Smooth muscle cell (in vitro differentiated cells): ENCODE measurements at regions not wholly inside any gene's neighbourhood (a gene's known extent, or its start where the extent isn't known, plus 50 kb on each side); places are given as distances from the start of the nearest gene placed in this dataset.

Source experiments
- DNase-seq: peaks from one replicate; lab custom pipeline; 2025; ENCODE audit not compliant: unreplicated experiment; lab: John Stamatoyannopoulos, UW
- H2AFZ ChIP-seq: fragments of 200-600 bp; sonication (generic); 2 replicates; pipeline ENCODE4 v1.6.0; 2016; ENCODE audit warnings: antibody characterized with exemption, low read depth, mild to moderate bottlenecking
- H3F3A ChIP-seq: fragments of 200-600 bp; sonication (generic); 2 replicates; pipeline ENCODE4 v1.6.0; 2017; ENCODE audit warnings: antibody characterized with exemption, low read depth
- H3K27ac ChIP-seq: fragments of 200-600 bp; sonication (generic); 2 replicates; pipeline ENCODE4 v1.5.1; 2016; ENCODE audit warnings: low read depth, mild to moderate bottlenecking
- H3K27me3 ChIP-seq: fragments of 200-600 bp; sonication (generic); 2 replicates; pipeline ENCODE4 v1.6.1; 2016; ENCODE audit warnings: low read depth, mild to moderate bottlenecking
- H3K36me3 ChIP-seq: fragments of 200-600 bp; sonication (generic); 2 replicates; pipeline ENCODE4 v1.5.1; 2016; ENCODE audit warnings: low read depth
- H3K4me1 ChIP-seq: fragments of 200-600 bp; sonication (generic); 2 replicates; pipeline ENCODE4 v1.5.1; 2016; ENCODE audit warnings: low read depth
- H3K4me2 ChIP-seq: fragments of 200-600 bp; sonication (generic); 2 replicates; pipeline ENCODE4 v1.6.0; 2016; ENCODE audit warnings: mild to moderate bottlenecking
- H3K4me3 ChIP-seq: fragments of 200-600 bp; sonication (generic); 2 replicates; pipeline ENCODE4 v1.5.1; 2016; ENCODE audit warnings: mild to moderate bottlenecking
- H3K79me2 ChIP-seq: fragments of 200-600 bp; sonication (generic); 2 replicates; pipeline ENCODE4 v1.6.0; 2016; ENCODE audit warnings: low read depth, mild to moderate bottlenecking
- H3K9ac ChIP-seq: fragments of 200-600 bp; sonication (generic); 2 replicates; pipeline ENCODE4 v1.6.0; 2016; ENCODE audit warnings: low read depth
- H3K9me3 ChIP-seq: fragments of 200-600 bp; sonication (generic); replicated peaks from 2 replicates; pipeline ENCODE4 v1.5.1; 2016; ENCODE audit warnings: low read depth
- H4K20me1 ChIP-seq: fragments of 200-600 bp; sonication (generic); 2 replicates; pipeline ENCODE4 v1.6.0; 2016; ENCODE audit warnings: low read depth
- WGBS: methylation state at CpG from one replicate; pipeline ENCODE4 v1.1.7; 2016; ENCODE audit warnings: low lambda C conversion rate; 5-methylcytosine and 5-hydroxymethylcytosine counted together
- TF ChIP-seq, protein P1 (sequence below): fragments of 200-600 bp; sonication (generic); IDR thresholded peaks from 2 replicates; pipeline ENCODE4 v1.5.1; 2017; ENCODE audit warnings: borderline replicate concordance, mild to moderate bottlenecking, antibody characterized with exemption; ENCODE audit not compliant: insufficient read depth, poor library complexity, severe bottlenecking

- Histone ChIP-seq H3K9me3 (no peaks in the 10 kb centered on the region), H3K27me3 (no peaks in the 10 kb centered on the region), H3K36me3 (no peaks in the 10 kb centered on the region), H3K4me3 (no peak overlapping the region), H3K9ac (no peak overlapping the region), H3K4me1 (no peaks in the 10 kb centered on the region), H2AFZ (no peak overlapping the region), H3K4me2 (no peak overlapping the region), H3K79me2 (no peaks in the 10 kb centered on the region), H4K20me1 (no peaks in the 10 kb centered on the region), H3F3A (no peaks in the 10 kb centered on the region), H3K27ac (no peak overlapping the region)
- no peak for DNase-seq
- TF ChIP-seq, protein P1, sequence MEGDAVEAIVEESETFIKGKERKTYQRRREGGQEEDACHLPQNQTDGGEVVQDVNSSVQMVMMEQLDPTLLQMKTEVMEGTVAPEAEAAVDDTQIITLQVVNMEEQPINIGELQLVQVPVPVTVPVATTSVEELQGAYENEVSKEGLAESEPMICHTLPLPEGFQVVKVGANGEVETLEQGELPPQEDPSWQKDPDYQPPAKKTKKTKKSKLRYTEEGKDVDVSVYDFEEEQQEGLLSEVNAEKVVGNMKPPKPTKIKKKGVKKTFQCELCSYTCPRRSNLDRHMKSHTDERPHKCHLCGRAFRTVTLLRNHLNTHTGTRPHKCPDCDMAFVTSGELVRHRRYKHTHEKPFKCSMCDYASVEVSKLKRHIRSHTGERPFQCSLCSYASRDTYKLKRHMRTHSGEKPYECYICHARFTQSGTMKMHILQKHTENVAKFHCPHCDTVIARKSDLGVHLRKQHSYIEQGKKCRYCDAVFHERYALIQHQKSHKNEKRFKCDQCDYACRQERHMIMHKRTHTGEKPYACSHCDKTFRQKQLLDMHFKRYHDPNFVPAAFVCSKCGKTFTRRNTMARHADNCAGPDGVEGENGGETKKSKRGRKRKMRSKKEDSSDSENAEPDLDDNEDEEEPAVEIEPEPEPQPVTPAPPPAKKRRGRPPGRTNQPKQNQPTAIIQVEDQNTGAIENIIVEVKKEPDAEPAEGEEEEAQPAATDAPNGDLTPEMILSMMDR = no peak
- WGBS = 78% methylated on average over 1 of the region's 1 CpG
Measured at GRCh38 chr12:127025545-127025944, 1241.4 kb upstream of the TMEM132C start.

DNA sequence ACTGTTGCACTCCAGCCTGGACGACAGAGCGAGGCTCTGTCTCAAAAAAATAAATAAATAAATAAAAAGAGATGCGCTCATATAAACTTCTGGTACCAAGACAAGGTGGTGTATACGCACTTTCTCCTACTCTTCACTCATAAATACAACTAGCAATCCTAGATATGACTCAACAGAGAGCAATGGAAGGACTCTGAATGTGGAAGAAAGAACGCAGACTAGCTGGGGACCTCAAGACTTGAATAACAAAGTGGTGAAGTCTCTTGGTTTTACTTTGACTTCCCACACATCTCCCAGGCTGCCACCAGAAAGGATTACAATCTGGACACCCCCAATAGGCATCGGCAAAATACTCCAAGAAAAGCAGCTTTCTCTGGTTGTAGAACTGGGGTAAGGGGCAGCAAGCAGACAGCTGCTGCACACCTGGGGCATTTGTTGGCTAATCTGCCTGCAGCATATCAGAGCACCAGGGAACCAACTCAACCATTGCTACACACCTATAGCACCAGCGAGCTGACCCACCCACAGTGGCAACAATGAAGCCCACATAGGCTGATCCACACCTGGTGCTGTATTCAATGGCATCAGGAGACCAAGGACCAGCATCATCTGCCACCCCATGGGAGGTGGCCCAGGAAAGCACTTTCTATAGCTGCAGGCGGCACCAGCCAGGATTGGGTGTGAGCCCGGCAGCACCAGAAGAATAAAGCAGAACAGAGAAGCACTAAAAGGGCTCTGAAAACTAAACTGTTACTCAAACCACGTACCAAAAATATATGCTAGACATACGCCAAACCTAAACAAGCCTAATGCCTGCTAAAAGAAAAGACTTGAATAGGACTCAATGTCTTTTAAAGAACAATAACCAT, 1231.7 kb upstream of the TMEM132C start:
- H4K20me1 ChIP-seq = no peaks in the 10 kb centered on the region
- no peak overlapping the region for H3K4me2 ChIP-seq
- no peak for DNase-seq
- no peaks in the 10 kb centered on the region for H3K9me3 ChIP-seq
- H3K27ac ChIP-seq = no peak overlapping the region
- H3K79me2 ChIP-seq = no peaks in the 10 kb centered on the region
- no peaks in the 10 kb centered on the region for H3K4me1 ChIP-seq
- no peak overlapping the region for H3K9ac ChIP-seq
- H3F3A ChIP-seq = no peaks in the 10 kb centered on the region
- no peaks in the 10 kb centered on the region for H3K36me3 ChIP-seq
- WGBS = 84% methylated on average over 11 of the region's 11 CpGs
- no peaks in the 10 kb centered on the region for H3K27me3 ChIP-seq
- TF ChIP-seq, protein P1 = no peak
- H2AFZ ChIP-seq = no peak overlapping the region
- no peak overlapping the region for H3K4me3 ChIP-seq

DNA sequence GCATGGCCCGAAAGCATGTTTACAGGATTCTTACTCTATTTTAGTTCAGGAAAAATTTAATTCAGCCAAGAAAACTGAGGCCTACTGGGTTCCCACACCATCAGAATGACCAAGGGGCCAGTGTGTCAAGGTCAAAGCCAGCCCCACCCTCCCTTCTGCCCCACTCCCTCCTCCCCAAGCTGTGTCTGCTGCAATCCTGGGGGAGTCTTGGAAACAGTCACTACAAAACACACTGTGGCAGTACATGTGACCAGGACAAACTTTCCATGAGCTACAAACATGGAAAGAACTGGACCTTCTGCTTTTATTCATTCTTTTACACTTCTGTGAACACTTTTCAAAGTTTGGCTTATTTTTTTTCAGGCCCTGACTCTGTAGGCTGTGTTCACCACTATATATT, 1228.8 kb upstream of the TMEM132C start:
- TF ChIP-seq, protein P1 = no peak
- 89% methylated on average over 1 of the region's 1 CpG for WGBS
- no peak overlapping the region for H2AFZ ChIP-seq
- H3K4me3 ChIP-seq = no peak overlapping the region
- no peak overlapping the region for H3K27ac ChIP-seq
- H3K4me2 ChIP-seq = no peak overlapping the region
- H3K4me1 ChIP-seq = no peaks in the 10 kb centered on the region
- no peak overlapping the region for H3K9ac ChIP-seq
- H3F3A ChIP-seq = no peaks in the 10 kb centered on the region
- no peaks in the 10 kb centered on the region for H3K27me3 ChIP-seq
- no peaks in the 10 kb centered on the region for H3K79me2 ChIP-seq
- no peaks in the 10 kb centered on the region for H3K36me3 ChIP-seq
- no peak for DNase-seq
- no peaks in the 10 kb centered on the region for H3K9me3 ChIP-seq
- no peaks in the 10 kb centered on the region for H4K20me1 ChIP-seq

DNA sequence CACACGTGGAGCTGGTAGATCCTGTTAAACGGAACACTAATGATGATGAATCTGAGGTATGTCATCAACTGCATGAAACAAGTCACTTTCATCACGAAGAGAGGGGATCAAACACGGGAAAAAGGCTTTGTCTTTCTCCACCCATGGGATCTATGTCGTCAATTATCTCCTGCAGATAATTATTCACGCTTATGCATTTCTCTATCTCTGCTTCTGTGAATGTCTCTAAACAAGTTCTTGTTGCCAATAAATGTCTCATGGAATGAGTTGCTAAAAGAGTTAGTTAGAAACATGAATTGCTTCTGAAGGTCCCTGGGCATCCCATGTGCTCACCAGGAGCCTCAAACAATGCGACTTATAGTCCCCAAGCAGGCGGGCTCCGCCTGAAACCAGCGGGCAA, 1228.2 kb upstream of the TMEM132C start:
- Histone ChIP-seq H3K9ac (no peak overlapping the region), H3K4me1 (no peaks in the 10 kb centered on the region), H3K79me2 (no peaks in the 10 kb centered on the region), H2AFZ (no peak overlapping the region), H3K36me3 (no peaks in the 10 kb centered on the region), H3K4me3 (no peak overlapping the region), H3K27ac (no peak overlapping the region), H3K4me2 (no peak overlapping the region), H3K9me3 (no peaks in the 10 kb centered on the region), H3F3A (no peaks in the 10 kb centered on the region), H4K20me1 (no peaks in the 10 kb centered on the region), H3K27me3 (no peaks in the 10 kb centered on the region)
- 83% methylated on average over 10 of the region's 10 CpGs for WGBS
- TF ChIP-seq, protein P1 = no peak
- no peak for DNase-seq
